ENCODE measurements at regions not wholly inside any gene's neighbourhood (a gene's known extent, or its start where the extent isn't known, plus 50 kb on each side); places are given as distances from the start of the nearest gene placed in this dataset.
A peak's percentile ranks its signal among the peaks of the same experiment; 100 is the strongest.

- TF ChIP-seq CTCF (IDR thresholded peaks at IDR 0.05; ENCODE audit: insufficient read depth, low read depth, low read length) (peak; percentile 2), EZH2 (IDR thresholded peaks at IDR 0.05; ENCODE audit: insufficient read depth, low read length) (no peak)
Observed at GRCh38 chr6:82783587-82784236, 281.9 kb downstream of the UBE3D start.
